Ovary (tissue), 7 donors: ENCODE measurements at regions not wholly inside any gene's neighbourhood (a gene's known extent, or its start where the extent isn't known, plus 50 kb on each side); places are given as distances from the start of the nearest gene placed in this dataset.
A peak's percentile ranks its signal among the peaks of the same experiment; 100 is the strongest.

ENCODE experiments used
- DNase-seq, 5 donors: peaks; one replicate each; pipeline ENCODE4 v3.0.0-alpha.2; 2019 to 2020
- H3K27ac ChIP-seq, 2 donors: fragments of 200-600 bp; one replicate each; pipeline versions ENCODE4 v1.5.1 to v1.8.0; 2019 to 2022
- H3K27me3 ChIP-seq: fragments of 200-600 bp; one replicate; pipeline ENCODE4 v1.8.0; 2022
- H3K36me3 ChIP-seq: fragments of 200-600 bp; sonication (generic); one replicate; pipeline ENCODE4 v1.5.1; 2019
- H3K4me1 ChIP-seq: one replicate; pipeline ENCODE4 v1.8.1; 2013; ENCODE audit warnings: mild to moderate bottlenecking, moderate library complexity; ENCODE audit not compliant: insufficient read depth
- H3K4me3 ChIP-seq: fragments of 200-600 bp; sonication (generic); one replicate; pipeline ENCODE4 v1.5.1; 2017
- H3K9me3 ChIP-seq, 2 donors: fragments of 200-600 bp in 1 of 2; sonication (generic) in 1 of 2; one replicate each; pipeline versions ENCODE4 v1.5.1 to v1.8.1; 2013 to 2019; ENCODE audit warnings: mild to moderate bottlenecking in 1 of 2, moderate library complexity in 1 of 2
- CTCF ChIP-seq, 3 donors: fragments of 450-650 bp in 2 of 3; fragments of 200-600 bp in 1 of 3; IDR thresholded peaks; one replicate each; pipeline versions ENCODE4 v1.5.1 to v1.8.0; 2016 to 2022; ENCODE audit warnings: antibody characterized with exemption in 3 of 3, mild to moderate bottlenecking in 1 of 3
- EP300 ChIP-seq: sonication (generic); formaldehyde crosslinking; IDR thresholded peaks from one replicate; pipeline ENCODE4 v1.6.1; 2017; ENCODE audit warnings: antibody characterized with exemption
- POLR2A ChIP-seq: fragments of 450-650 bp; IDR thresholded peaks from one replicate; pipeline ENCODE4 v1.6.1; 2017; ENCODE audit warnings: antibody characterized with exemption, mild to moderate bottlenecking, moderate library complexity
- WGBS, 3 donors: extraction: QIAGEN DNeasy Blood & Tissue Kit in 1 of 3; methylation state at CpG; one replicate each; pipeline versions ENCODE4 v1.1.5 to v1.1.7; 2013 to 2017; 5-methylcytosine and 5-hydroxymethylcytosine counted together
- intact Hi-C, 4 donors: fragments of 100-400 bp; cut with DNase I; formaldehyde crosslinking; loops; one replicate each; pipeline versions ENCODE4 v1.11.0 to v1.15.1; 2022 to 2023
- donor health status: DM: no; HTN: no; CAD: no; lungs with moderate emphysema.
- donor health status: DM: no; HTN: no; CAD: no.
- donor health status: Bipolar disorder and iron deficiency.
- donor health status: DM: no; HTN: no; CAD: no.
- donor health status: DM: yes; HTN: yes; CAD: no.

GRCh38 chr15:61654918-61655317, 405.3 kb downstream of the VPS13C start:
- Histone ChIP-seq H3K27ac (peak overlapping the region in 1 of 2 donors; percentile 29), H3K27me3 (no peaks in the 10 kb centered on the region), H3K4me1 (peaks cover 3% of the 10 kb centered on the region), H3K36me3 (no peaks in the 10 kb centered on the region), H3K4me3 (no peak overlapping the region), H3K9me3 (no peaks in the 10 kb centered on the region)
- peak in 4 of 5 donors; percentile 45 to 74 (median 50) for DNase-seq
- no peak for TF ChIP-seq POLR2A
- no peak for TF ChIP-seq CTCF (IDR thresholded peaks at IDR 0.05)
- TF ChIP-seq EP300, result no peak
- 36 to 50% (median 39%) methylated on average over 12 of the region's 12 CpGs for WGBS, 3 donors
- intact Hi-C loops, result no loop called here

GRCh38 chr15:61654002-61654740, 406.1 kb downstream of the VPS13C start:
- H3K27ac ChIP-seq, result no peak overlapping the region
- intact Hi-C loops, result no loop called here
- WGBS, 3 donors, result 79 to 83% (median 81%) methylated on average over 9 of the region's 9 CpGs

GRCh38 chr15:61653110-61653509, 407.1 kb downstream of the VPS13C start:
- intact Hi-C loops, result no loop called here
- H3K4me3 ChIP-seq, result no peak overlapping the region
- no peak overlapping the region for H3K27ac ChIP-seq
- no peaks in the 10 kb centered on the region for H3K36me3 ChIP-seq
- no peak for DNase-seq
- TF ChIP-seq CTCF (IDR thresholded peaks at IDR 0.05), result no peak
- no peak for TF ChIP-seq POLR2A
- no peaks in the 10 kb centered on the region for H3K27me3 ChIP-seq
- H3K4me1 ChIP-seq, result peaks cover 3% of the 10 kb centered on the region
- H3K9me3 ChIP-seq, result no peaks in the 10 kb centered on the region
- WGBS, 3 donors, result 49 to 58% (median 51%) methylated on average over 9 of the region's 9 CpGs

More at GRCh38 chr15:61654002-61654740, 406.1 kb downstream of the VPS13C start:
- H3K9me3 ChIP-seq, result no peaks in the 10 kb centered on the region
- H3K27me3 ChIP-seq, result no peaks in the 10 kb centered on the region
- H3K4me1 ChIP-seq, result peaks cover 3% of the 10 kb centered on the region
- H3K36me3 ChIP-seq, result no peaks in the 10 kb centered on the region
- peak in 2 of 5 donors; percentile 16 to 35 for DNase-seq
- TF ChIP-seq EP300, result no peak
- no peak for TF ChIP-seq POLR2A
- TF ChIP-seq CTCF (IDR thresholded peaks at IDR 0.05), result no peak
- H3K4me3 ChIP-seq, result no peak overlapping the region

GRCh38 chr15:61651267-61651666, 409.0 kb downstream of the VPS13C start:
- 62 to 74% (median 67%) methylated on average over 3 of the region's 3 CpGs for WGBS, 3 donors
- Histone ChIP-seq H3K27ac (no peak overlapping the region), H3K36me3 (no peaks in the 10 kb centered on the region), H3K27me3 (no peaks in the 10 kb centered on the region), H3K4me3 (no peak overlapping the region), H3K4me1 (peaks cover 3% of the 10 kb centered on the region), H3K9me3 (no peaks in the 10 kb centered on the region)
- no peak for DNase-seq
- TF ChIP-seq CTCF (IDR thresholded peaks at IDR 0.05) (no peak), EP300 (no peak), POLR2A (no peak)
- intact Hi-C loops, result no loop called here
